ENCODE measurements at regions not wholly inside any gene's neighbourhood (a gene's known extent, or its start where the extent isn't known, plus 50 kb on each side); places are given as distances from the start of the nearest gene placed in this dataset.

DNA sequence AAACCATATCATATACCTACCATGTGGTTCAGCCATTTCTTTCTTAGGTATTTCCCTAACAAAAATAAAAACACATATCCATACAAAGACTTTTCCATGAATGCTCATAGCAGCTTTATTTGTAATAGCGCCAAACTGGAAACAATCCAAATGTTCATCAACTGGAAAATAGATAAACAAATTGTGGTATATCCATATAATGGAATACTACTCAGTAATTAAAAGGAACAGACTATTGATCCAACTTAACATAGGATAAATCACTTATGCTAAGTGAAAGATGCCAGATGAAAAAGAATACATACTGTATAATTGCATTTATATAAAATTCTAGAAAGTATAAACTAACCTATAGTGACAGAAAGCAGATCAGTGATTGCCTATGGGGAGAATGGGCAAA lies 323.3 kb downstream of the BUD13 start:
- no peak for TF ChIP-seq SMC3 (conservative IDR thresholded peaks at IDR 0.05; ENCODE audit: poor library complexity)
- TF ChIP-seq, protein P1, sequence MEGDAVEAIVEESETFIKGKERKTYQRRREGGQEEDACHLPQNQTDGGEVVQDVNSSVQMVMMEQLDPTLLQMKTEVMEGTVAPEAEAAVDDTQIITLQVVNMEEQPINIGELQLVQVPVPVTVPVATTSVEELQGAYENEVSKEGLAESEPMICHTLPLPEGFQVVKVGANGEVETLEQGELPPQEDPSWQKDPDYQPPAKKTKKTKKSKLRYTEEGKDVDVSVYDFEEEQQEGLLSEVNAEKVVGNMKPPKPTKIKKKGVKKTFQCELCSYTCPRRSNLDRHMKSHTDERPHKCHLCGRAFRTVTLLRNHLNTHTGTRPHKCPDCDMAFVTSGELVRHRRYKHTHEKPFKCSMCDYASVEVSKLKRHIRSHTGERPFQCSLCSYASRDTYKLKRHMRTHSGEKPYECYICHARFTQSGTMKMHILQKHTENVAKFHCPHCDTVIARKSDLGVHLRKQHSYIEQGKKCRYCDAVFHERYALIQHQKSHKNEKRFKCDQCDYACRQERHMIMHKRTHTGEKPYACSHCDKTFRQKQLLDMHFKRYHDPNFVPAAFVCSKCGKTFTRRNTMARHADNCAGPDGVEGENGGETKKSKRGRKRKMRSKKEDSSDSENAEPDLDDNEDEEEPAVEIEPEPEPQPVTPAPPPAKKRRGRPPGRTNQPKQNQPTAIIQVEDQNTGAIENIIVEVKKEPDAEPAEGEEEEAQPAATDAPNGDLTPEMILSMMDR (IDR thresholded peaks at IDR 0.05; ENCODE audit: poor library complexity, severe bottlenecking), result no peak
- no peak for TF ChIP-seq EP300 (conservative IDR thresholded peaks at IDR 0.05; ENCODE audit: poor library complexity, severe bottlenecking)
- TF ChIP-seq, protein P2, sequence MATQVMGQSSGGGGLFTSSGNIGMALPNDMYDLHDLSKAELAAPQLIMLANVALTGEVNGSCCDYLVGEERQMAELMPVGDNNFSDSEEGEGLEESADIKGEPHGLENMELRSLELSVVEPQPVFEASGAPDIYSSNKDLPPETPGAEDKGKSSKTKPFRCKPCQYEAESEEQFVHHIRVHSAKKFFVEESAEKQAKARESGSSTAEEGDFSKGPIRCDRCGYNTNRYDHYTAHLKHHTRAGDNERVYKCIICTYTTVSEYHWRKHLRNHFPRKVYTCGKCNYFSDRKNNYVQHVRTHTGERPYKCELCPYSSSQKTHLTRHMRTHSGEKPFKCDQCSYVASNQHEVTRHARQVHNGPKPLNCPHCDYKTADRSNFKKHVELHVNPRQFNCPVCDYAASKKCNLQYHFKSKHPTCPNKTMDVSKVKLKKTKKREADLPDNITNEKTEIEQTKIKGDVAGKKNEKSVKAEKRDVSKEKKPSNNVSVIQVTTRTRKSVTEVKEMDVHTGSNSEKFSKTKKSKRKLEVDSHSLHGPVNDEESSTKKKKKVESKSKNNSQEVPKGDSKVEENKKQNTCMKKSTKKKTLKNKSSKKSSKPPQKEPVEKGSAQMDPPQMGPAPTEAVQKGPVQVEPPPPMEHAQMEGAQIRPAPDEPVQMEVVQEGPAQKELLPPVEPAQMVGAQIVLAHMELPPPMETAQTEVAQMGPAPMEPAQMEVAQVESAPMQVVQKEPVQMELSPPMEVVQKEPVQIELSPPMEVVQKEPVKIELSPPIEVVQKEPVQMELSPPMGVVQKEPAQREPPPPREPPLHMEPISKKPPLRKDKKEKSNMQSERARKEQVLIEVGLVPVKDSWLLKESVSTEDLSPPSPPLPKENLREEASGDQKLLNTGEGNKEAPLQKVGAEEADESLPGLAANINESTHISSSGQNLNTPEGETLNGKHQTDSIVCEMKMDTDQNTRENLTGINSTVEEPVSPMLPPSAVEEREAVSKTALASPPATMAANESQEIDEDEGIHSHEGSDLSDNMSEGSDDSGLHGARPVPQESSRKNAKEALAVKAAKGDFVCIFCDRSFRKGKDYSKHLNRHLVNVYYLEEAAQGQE (IDR thresholded peaks at IDR 0.05; ENCODE audit: borderline replicate concordance), result no peak
- TF ChIP-seq POLR2AphosphoS5 (IDR thresholded peaks at IDR 0.05), result no peak
- no peak for TF ChIP-seq EZH2 (IDR thresholded peaks at IDR 0.05; ENCODE audit: borderline replicate concordance, insufficient read depth, low read length, poor library complexity, severe bottlenecking)
- no peak for TF ChIP-seq TAF1 (IDR thresholded peaks at IDR 0.05; ENCODE audit: low read depth)
- TF ChIP-seq MXI1 (conservative IDR thresholded peaks at IDR 0.05; ENCODE audit: poor library complexity, severe bottlenecking), result no peak

All from neural cell (in vitro differentiated cells).